ENCODE measurements at regions not wholly inside any gene's neighbourhood (a gene's known extent, or its start where the extent isn't known, plus 50 kb on each side); places are given as distances from the start of the nearest gene placed in this dataset.

DNA sequence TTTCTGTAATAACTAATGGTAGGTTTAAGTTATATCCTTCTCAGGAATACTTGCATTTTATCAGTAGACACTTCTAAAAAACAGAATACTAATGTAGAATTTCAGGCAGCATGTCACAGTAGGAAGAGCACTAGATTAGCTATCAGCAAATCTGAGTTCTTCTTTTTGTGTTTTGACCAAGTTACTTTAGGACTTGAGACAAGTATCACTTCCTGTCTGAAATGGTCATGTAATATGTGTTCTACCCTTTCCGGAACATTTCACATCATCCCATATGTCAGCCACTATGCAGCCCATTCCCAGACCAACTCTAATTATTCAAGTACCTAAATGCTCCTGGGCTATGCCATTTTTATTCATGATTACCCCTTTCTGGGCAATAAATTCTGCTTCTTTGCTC, 401.8 kb upstream of the RPS6KA3 start:
- TF ChIP-seq, protein P1, sequence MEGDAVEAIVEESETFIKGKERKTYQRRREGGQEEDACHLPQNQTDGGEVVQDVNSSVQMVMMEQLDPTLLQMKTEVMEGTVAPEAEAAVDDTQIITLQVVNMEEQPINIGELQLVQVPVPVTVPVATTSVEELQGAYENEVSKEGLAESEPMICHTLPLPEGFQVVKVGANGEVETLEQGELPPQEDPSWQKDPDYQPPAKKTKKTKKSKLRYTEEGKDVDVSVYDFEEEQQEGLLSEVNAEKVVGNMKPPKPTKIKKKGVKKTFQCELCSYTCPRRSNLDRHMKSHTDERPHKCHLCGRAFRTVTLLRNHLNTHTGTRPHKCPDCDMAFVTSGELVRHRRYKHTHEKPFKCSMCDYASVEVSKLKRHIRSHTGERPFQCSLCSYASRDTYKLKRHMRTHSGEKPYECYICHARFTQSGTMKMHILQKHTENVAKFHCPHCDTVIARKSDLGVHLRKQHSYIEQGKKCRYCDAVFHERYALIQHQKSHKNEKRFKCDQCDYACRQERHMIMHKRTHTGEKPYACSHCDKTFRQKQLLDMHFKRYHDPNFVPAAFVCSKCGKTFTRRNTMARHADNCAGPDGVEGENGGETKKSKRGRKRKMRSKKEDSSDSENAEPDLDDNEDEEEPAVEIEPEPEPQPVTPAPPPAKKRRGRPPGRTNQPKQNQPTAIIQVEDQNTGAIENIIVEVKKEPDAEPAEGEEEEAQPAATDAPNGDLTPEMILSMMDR (IDR thresholded peaks at IDR 0.05): no peak
- H3K27ac Mint-ChIP-seq (ENCODE audit: unreplicated experiment): no peak overlapping the region
- peaks cover 47% of the 10 kb centered on the region for H3K4me1 Mint-ChIP-seq (ENCODE audit: low read depth)
- peaks cover 10% of the 10 kb centered on the region for H3K9me3 Mint-ChIP-seq (ENCODE audit: low read depth)
- DNase-seq (ENCODE audit: low spot score): no peak
- H3K36me3 Mint-ChIP-seq (ENCODE audit: low read depth): no peaks in the 10 kb centered on the region
- H3K4me3 Mint-ChIP-seq (ENCODE audit: unreplicated experiment): no peak overlapping the region
- H3K27me3 Mint-ChIP-seq (ENCODE audit: low read depth): no peaks in the 10 kb centered on the region

- Mint-ChIP-seq H3K27me3 (ENCODE audit: low read depth) (no peaks in the 10 kb centered on the region), H3K9me3 (ENCODE audit: low read depth) (peaks cover 2% of the 10 kb centered on the region), H3K4me3 (ENCODE audit: unreplicated experiment) (no peak overlapping the region), H3K4me1 (ENCODE audit: low read depth) (peaks cover 38% of the 10 kb centered on the region), H3K36me3 (ENCODE audit: low read depth) (no peaks in the 10 kb centered on the region), H3K27ac (ENCODE audit: unreplicated experiment) (no peak overlapping the region)
- TF ChIP-seq, protein P1 (IDR thresholded peaks at IDR 0.05): no peak
- no peak for DNase-seq (ENCODE audit: low spot score)
These were observed 399.6 kb upstream of the RPS6KA3 start for GRCh38 chrX:20666331-20666730.

DNA sequence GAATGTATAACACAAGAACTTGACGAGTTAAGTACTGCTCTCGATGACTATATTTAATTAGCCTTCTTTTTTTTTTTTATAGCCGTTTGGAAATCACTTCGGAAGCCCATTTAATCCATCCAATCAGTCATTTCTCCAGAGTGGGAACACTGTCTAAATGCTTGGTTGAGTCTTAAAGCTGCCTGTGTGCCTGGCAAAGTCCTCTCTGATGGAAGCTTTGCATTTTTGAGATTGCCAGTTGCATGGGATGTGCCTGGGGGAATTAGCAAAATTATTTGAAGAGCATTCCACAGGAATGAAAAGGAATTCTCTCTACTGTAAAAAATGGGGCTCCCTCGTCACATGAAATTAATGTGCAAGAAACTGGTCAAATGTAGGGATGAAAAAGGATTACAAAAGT, 398.8 kb upstream of the RPS6KA3 start:
- Mint-ChIP-seq H3K9me3 (ENCODE audit: low read depth) (no peaks in the 10 kb centered on the region), H3K36me3 (ENCODE audit: low read depth) (no peaks in the 10 kb centered on the region), H3K4me1 (ENCODE audit: low read depth) (peaks cover 37% of the 10 kb centered on the region), H3K27me3 (ENCODE audit: low read depth) (no peaks in the 10 kb centered on the region), H3K27ac (ENCODE audit: unreplicated experiment) (peak overlapping the region; percentile 38), H3K4me3 (ENCODE audit: unreplicated experiment) (no peak overlapping the region)
- no peak for DNase-seq (ENCODE audit: low spot score)
- TF ChIP-seq, protein P1 (IDR thresholded peaks at IDR 0.05): no peak

DNA sequence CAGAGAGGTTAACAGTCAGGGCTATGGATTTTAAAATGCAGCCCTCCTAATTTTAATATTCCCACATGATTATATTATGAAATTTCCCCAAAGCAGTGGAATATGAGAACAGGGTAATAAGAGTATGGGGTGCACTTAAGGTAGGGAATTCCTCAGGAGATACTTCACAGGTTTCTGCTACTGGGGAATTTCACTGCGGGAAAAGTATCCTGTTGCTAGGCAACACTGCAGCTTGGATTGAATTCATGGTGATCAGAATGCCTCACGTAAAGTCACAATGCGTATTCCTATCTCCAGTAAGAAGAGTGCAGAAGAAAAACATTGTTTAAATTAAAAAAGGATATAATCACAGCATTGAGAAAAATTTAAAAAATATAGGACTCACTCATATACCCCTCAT, 398.1 kb upstream of the RPS6KA3 start:
- no peak for DNase-seq (ENCODE audit: low spot score)
- Mint-ChIP-seq H3K27ac (ENCODE audit: unreplicated experiment) (no peak overlapping the region), H3K4me3 (ENCODE audit: unreplicated experiment) (no peak overlapping the region), H3K27me3 (ENCODE audit: low read depth) (no peaks in the 10 kb centered on the region), H3K9me3 (ENCODE audit: low read depth) (no peaks in the 10 kb centered on the region), H3K36me3 (ENCODE audit: low read depth) (no peaks in the 10 kb centered on the region), H3K4me1 (ENCODE audit: low read depth) (peaks cover 37% of the 10 kb centered on the region)
- TF ChIP-seq, protein P1 (IDR thresholded peaks at IDR 0.05): no peak

DNA sequence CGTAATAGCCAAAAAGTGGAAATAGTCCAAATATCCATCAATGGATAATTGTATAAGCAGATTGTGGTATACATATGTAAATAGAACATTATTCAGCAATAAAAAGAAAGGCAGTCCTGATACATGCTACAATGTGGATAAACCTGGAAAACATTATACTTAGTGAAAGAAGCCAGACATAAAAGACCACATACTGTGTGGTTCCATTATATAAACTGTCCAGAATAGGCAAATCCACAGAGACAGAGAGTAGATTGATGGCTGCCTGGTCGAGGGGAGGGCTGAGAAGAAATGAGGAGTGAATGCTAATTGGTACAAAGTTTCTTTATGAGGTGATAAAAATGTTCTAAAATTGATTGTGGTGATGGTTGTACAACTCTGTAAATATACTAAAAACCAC, 397.4 kb upstream of the RPS6KA3 start:
- Mint-ChIP-seq H3K27ac (ENCODE audit: unreplicated experiment) (no peak overlapping the region), H3K36me3 (ENCODE audit: low read depth) (no peaks in the 10 kb centered on the region), H3K4me3 (ENCODE audit: unreplicated experiment) (no peak overlapping the region), H3K4me1 (ENCODE audit: low read depth) (peaks cover 37% of the 10 kb centered on the region), H3K27me3 (ENCODE audit: low read depth) (no peaks in the 10 kb centered on the region), H3K9me3 (ENCODE audit: low read depth) (no peaks in the 10 kb centered on the region)
- no peak for DNase-seq (ENCODE audit: low spot score)
- TF ChIP-seq, protein P1 (IDR thresholded peaks at IDR 0.05): no peak
